GM18861 (cell line): ENCODE measurements at regions not wholly inside any gene's neighbourhood (a gene's known extent, or its start where the extent isn't known, plus 50 kb on each side); places are given as distances from the start of the nearest gene placed in this dataset.
"Not testable (repeated sequence)": the region's sequence is repeated elsewhere in the genome, so short reads cannot be mapped to it uniquely, and the experiment has no call there.

ENCODE experiments used
- ATAC-seq: cut with Tn5 transposase; IDR thresholded peaks from one replicate; pipeline ENCODE4 v1.9.1; 2021; ENCODE audit not compliant: unreplicated experiment

DNA sequence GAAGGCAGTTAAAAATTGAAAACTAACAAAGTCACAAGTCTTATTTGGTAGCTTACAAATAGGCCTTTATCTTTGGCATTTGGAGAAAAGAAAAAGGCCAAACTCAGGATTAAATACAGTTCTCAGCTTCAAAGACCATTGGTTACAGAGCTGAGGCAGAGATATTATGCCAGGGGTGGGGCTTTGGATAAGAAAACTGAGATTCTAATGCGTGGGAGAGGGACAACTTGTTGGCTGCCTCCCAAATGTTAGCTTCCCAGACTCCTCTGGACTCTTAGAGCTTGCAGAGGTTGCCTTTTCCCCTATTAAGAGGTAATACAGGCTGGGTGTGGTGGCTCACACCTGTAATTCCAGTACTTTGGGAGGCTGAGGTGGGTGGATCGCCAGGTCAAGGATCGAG is 231.8 kb downstream of the SQOR start:
- no peak for ATAC-seq

DNA sequence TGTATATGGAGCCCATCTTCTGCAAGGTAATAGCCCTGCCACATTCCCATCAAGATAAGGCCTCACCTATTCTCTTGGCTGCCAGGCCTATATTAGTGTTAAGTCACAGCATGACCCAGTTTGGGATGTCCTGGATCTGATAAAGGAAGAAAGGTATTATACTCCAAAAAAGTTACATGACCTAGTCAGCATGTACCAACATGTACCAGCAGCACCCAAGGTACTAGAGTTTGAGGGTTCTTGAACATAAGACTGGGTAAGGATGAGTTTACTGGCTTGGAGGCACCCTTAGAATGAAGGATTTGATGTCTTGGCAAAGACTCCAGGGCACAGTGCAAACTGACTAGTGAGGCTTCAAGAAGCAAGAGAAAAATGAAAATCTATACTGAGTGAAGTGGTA is 232.5 kb downstream of the SQOR start:
- ATAC-seq, result no peak

DNA sequence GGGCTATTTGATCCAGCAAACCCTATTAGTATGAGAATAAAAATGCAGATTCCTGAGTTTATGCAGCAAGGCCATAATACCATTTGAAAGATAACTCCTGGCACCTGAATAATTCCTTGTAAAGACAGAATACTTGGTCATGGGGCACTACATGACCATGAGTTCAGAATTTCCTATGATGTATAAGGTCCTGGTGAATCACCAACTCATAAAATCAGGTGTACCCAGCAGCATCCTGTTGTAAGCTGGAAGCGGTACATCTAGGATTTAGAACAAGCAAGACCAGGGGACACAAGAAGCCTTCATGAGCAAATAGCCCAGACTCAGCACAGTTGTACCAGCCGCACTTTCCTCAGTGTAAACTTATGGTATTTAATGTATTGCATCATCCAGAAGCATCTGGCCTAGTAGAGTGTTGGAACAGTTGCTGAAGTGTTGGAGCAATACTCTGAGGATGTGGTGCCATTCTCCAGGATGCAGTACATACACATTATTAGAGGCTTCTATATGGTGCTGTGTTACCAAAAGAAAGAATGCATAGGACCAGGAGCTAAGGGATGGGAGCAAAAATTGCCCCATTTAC is 233.4 kb downstream of the SQOR start:
- no peak for ATAC-seq

DNA sequence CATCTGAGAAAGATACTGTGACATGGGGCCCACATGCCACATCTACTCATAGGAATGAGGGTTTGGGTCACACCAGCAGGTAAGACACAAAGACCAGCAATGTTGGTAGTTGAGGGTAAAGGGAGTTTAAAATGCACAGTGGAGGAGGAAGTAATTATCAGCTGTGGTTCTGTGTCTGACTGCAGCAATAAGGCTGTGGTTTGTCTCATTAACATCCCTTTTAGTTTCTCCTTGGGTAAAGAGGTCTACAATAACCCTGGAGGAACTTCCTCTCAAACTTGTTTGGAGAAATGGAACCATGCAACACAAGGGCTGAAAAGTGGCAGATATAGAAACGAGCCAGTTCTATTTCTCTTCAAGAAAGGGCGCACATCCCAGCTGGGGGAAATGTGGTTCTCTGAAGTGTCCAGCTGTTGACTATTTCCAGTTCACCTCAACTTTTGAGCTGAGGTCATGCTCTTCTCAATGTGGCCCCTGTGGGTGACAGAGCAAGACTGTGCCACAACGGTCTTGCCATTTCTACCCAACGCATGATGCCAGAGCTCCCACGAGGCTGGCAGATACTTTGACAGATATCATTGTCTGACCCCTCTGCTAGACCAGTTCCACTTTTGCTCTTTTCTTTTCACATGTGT is 234.3 kb downstream of the SQOR start:
- no peak for ATAC-seq

DNA sequence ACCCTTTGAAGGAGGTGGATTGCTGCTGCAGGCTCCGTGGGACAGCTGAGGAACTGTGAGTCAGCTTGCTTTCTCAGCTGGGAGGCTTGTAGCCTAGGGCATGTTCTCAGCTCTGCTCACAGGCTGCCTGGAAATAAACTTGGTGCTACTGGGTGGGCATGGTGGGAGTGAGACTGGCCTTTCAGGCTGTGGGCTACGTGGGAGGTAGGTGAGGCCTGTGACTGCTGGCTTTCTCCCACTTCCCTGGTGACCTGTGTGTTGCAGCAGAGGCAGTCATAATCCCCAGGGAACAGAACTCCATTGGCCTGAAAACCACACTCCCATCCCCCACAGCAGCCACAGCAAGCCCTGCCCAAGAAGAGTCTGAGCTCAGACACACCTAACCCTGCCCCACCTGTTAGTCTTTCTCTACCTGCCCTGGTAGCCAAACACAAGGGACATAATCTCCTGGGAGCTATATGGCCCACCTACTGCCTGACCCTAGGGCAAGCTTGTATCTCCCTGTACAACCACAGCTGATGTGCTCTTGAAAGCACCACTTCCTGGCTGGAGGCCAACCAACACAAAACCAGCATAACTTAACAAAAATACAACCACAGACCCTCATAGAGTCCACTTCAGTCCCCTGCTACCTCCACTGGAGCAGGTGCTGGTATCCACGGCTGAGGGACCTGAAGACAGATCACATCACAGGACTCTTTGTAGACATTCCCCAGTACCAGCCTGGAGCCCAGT is 236.5 kb downstream of the SQOR start:
- no peak for ATAC-seq

DNA sequence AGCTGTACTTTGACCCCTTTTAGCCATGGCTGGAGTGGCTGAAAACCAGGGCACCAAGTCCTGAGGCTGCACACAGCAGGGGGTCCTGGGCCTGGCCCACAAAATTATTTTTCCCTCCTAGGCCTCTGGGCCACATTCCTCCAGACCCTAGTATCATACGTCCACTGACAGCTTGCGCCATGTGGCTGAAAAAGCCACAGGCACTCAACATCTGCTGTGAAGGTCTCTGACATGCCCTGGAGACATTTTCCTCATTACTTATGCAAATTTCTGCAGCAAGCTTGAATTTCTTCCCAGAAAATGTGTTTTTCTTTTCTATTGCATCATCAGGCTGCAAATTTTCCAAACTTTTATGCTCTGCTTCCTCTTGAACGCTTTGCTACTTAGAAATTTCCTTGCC is 239.0 kb downstream of the SQOR start:
- no peak for ATAC-seq

DNA sequence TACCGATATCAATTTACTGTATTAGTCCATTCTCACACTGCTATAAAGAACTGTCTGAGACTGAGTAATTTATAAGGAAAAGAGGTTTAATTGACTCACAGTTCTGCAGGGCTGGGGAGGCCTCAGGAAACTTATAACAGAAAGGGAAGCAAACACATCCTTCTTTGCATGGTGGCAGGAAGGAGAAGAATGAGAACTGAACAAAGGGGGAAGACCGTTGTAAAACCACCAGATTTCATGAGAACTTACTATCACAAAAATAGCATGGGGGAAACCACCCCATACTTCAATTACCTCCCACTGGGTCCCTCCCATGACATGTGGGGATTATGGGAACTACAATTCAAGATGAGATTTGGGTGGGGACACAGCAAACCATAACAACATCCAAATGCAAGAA is 239.7 kb downstream of the SQOR start:
- not testable (repeated sequence) for ATAC-seq

DNA sequence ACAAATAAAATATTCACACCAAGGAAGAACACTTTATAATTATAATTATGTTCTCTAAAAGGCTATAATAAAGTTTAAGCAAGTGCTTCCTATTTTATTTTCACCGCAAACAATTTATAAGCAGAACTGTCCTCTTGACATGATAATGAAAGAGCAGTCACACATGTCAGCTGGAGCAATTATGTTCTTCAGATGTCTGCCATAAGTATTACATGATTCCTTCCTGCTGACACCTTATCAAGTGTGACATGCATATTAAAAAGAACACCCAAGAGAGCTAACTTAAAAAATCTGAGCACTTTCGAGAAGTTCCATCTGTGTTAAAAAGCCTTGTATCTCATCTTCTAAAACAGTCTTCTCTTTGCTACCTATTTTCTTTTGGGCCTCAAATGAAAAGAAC is 249.5 kb downstream of the SQOR start:
- no peak for ATAC-seq

DNA sequence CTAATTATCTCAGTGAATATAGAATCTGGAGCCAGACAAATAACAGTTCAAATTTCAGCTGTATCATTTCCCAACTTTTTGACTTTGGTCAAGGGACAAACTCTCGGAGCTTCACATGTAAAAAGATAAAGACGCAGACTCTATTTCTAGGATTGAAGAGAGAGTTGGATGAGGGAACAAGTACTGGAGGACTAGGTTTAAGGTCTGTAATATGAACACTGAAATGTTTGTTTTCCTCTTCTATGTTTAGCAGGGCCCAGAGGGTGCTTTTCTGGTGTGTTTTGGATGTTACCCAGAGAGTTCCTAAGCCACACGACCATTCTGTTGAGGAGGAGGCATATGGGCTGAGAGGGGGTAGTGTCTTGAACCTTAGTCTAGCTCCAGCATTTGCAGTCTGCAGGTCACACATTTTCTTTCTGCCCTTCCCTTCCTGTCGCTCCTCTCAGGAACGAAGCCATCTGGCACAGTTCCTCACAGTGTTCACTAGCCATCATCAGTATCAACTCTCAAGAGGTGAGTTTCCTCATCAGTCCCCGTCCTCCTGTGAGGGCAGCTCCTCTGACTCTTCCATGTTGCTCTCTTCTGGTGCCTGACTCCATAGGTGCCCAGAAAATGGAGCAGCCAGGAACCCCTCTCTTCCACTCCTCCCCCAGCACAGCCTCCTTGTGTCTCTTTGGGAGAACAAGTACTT is 250.1 kb downstream of the SQOR start:
- ATAC-seq, result no peak

DNA sequence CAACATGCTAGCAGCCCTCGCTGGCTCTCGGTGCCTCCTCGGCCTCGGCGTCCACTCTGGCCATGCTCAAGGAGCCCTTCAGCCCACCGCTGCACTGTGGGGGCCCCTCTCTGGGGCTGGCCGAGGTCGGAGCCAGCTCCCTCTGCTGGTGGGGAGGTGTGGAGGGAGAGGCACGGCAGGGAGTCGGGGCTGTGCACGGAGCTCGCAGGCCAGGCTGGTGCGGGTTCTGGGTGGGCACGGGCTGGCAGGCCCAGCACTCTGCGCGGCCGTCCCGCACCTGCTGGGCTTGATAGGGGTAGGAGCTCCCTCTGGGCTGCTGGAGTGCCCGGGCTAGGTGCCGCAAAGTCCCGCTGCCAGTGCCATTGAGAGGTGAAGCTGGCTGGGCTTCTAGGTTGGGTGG is 251.0 kb downstream of the SQOR start:
- ATAC-seq, result no peak

DNA sequence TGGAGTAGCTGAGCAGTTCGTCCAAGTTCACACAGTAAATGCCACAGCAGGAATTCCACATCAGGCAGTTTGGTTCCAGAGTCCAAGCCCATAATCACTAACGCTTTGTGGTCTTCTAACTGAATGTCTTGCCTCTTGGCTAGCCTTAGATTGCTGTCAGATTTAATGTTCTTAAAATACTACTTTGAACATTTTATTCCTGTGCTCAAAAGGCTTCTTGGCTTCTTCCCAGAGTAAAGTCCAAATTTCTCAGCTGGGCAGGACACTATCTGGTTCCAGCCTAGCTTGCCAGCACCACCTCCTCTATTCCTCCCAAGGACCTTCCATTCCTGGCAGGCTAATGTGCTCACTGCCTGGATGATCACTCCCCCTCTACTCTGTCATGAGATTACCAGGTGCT is 256.9 kb downstream of the SQOR start:
- ATAC-seq, result no peak

DNA sequence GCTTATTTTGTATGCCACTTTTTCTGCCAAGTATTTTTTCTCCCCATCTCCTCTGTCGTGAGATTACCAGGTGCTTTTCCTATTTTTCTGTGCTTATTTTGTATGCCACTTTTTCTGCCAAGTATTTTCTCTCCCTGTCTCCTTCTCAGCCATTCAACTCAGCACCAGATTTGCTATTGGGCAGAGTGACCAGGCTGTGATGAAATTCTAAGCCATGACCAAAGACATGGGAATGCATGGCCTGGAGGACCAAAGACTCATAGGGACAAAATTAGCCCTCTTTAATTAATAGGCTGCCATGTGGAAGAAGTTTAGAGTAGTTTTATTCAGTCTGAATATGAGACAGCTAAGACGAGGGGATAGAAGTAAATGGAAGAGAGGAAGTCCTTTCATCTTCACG is 257.4 kb downstream of the SQOR start:
- no peak for ATAC-seq

DNA sequence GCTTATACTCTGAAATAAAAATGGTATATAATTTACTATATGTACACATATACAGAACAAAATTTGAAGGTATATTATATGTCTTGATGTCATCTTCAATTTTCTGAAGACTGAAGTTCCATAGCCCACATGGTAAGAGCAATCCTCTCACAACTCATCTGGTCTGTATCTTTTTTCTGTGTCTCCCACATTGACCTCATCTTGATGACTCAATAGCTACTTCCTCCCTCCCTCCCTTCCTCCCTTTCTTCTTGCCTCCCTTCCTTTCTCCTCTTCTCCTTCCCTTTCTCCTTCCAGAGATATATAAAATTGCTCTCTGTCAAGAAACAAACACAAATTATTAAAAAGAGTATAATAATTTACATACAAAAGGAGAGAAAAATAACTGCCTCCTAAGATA is 268.5 kb downstream of the SQOR start:
- no peak for ATAC-seq

DNA sequence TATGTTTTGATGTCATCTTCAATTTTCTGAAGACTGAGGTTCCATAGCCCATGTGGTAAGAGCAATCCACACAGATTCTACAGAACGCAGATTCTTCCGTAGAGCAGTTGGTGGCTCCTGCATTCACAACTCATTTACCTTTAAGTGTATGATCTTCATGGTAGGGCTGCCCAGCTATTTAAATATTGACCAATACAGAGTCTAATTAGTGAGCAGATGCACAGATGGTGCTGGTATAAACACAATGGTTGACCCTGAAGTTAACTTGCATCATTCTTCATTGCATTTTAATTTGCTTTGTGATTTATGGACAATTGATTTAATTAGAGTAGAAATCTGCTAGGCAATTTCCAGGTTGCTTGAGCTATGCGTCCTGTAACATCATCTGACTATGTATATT is 269.2 kb downstream of the SQOR start:
- no peak for ATAC-seq

DNA sequence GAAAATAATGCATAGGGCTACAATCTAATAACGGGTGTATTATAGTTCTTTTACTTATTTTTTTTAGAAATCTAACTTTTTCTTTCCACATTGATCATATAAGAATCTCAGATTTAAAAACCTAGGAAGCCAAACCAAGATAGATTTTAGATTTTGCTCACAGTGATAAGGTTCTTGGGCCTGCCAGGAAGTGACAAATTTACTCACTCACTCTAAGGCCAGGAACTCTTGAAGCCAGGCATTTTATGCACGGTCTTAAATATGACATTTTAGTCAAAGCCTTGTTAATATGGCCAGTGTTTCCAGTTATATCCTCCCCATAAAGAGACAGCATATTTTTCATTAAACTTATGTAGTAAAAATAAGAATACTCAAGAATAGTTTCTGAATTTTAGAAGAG is 271.4 kb downstream of the SQOR start:
- no peak for ATAC-seq

DNA sequence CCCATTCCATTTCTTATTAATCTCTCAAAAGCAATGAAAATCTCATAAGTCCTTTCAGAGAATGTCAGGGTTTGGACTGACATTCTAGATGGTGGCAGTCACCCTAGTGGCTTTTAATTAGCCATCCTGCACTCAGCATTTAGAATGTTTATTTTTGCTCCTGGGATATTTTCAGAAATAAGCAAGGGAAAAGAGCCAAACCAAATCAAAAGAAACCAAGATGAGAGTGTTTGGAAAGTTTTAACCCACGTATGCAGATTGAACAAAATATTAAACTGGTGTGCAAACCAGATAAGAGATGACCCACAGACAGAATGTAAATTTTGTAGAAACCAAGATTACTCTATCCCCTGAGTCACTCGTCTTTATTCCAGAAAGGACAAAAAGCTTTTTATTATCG is 275.8 kb downstream of the SQOR start:
- ATAC-seq, result no peak

DNA sequence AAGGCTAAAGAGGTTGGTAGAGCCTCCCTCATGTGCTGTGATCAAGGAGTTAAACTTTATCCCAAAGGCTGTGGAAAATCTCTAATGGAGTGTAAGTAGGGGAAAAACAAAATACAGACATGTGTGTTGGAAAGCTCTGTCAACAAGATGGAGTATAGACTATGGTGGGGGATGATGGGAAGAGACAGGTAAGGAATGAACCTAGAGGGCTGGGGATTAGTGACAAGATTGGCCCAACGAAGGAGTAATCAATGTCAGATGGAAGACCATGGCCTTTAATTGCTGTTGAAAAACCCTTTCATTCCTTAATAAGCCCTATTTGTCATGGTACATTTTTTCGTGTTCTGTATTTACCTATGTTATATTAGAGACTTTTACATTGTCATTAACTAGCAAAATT is 278.6 kb downstream of the SQOR start:
- no peak for ATAC-seq

DNA sequence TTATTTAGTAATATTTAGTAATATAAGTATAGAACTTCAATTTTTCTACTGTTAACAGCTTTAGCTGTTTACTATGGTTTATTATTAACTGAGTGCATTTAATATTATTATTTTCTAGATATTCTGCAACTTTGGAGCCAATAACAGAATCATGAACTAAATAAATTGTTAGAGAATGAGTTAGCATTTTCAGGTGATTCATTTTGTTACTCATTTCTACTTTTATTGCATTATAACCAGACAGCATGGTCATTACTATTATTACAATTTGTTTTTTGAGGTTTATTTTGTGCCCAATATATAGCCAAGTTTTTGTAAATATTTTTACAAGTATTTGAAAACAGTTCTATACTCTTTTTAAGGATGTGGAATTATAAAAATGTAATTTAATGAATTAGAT is 279.6 kb downstream of the SQOR start:
- ATAC-seq, result no peak

DNA sequence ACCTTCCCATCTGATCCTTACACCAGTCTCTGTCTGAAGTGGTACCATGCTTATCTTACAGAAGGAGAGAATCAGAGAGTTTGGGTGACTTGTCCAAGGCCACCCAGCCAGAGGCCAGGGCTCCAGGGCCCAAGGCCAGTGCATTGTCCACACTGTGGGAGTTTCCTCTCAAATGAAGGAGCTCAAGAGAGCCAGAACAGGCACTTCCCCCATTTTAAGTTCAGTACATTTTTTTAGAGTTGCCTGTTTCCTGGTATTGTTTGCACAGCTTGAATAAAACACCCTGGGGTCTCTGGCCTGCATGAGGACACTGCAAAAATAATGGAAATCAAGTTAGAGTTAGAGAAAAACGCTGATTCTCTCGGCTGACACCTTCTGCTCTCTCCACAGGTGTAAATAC is 284.0 kb downstream of the SQOR start:
- no peak for ATAC-seq

DNA sequence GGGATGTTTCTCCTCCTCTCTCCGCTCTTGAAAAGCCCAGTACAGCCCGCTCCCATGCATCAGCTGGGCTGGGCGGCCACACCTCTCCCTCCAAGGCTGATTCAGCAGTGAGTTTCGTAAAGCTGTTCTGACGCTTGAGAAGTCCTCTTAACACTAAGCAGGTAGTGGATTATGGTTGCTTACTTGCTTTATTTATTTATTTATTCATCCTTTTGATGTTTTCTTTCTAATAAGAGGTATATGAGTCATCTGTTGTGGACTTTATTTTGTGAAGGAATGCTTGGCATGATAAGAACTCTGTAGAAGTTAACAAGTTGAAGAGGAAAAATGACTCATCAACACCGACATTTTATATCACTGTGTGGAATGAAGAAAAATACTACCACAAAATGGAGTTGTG is 285.0 kb downstream of the SQOR start:
- no peak for ATAC-seq

DNA sequence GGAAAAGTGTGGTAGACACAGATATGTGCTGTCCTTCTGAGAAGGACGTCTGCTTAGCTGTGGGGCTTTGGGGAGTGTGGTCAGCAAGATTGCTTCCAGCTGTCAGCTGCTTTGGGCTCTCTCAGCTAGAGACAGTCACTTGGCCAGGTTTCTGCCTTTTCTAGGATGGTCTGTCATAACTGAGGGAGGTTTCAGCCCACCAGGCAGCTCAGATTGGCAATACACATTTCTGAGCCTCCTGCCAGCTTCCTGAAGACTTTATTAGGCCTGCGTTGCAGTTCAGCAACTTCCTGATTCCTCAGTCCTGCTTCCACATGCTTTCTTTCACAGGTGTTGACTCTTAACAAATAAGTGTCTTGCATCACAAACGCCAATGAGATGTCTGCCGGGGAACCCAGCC is 286.5 kb downstream of the SQOR start:
- no peak for ATAC-seq

DNA sequence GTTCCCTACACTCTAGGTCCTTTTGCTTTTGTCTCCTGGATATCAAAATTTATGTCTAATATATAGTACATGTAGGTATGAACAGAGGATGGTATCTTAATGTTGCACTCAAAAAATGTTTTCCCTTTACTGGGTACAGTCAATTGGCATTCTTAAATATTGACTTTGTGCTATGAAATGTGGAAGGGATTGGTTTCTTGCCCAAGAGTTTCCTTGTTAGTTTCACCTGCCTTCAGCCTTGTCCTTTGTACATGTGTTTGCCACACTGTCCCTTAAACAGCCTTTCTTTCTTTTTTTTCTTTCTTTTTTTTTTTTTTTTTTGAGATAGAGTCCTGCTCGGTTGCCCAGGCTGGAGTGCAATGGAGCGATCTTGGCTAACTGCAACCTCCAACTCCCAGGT is 287.1 kb downstream of the SQOR start:
- no peak for ATAC-seq
